Neural crest cell (in vitro differentiated cells): ENCODE measurements at regions not wholly inside any gene's neighbourhood (a gene's known extent, or its start where the extent isn't known, plus 50 kb on each side); places are given as distances from the start of the nearest gene placed in this dataset.

Experiments used
- DNase-seq: peaks from one replicate; pipeline ENCODE4 v3.0.0; 2021; ENCODE audit warnings: low read depth, mixed read lengths, low spot score
- H3K27ac Mint-ChIP-seq: one replicate; pipeline ENCODE4 v1.8.0; 2021; ENCODE audit warnings: mild to moderate bottlenecking, mixed read lengths; ENCODE audit not compliant: unreplicated experiment
- H3K27me3 Mint-ChIP-seq: 2 replicates; pipeline ENCODE4 v1.8.0; 2021; ENCODE audit warnings: low read depth, mild to moderate bottlenecking, mixed read lengths
- H3K36me3 Mint-ChIP-seq: 2 replicates; pipeline ENCODE4 v1.8.0; 2021; ENCODE audit warnings: low read depth, mild to moderate bottlenecking, mixed read lengths
- H3K4me1 Mint-ChIP-seq: 2 replicates; pipeline ENCODE4 v1.8.0; 2021; ENCODE audit warnings: mixed read lengths
- H3K4me3 Mint-ChIP-seq: one replicate; pipeline ENCODE4 v1.8.0; 2021; ENCODE audit warnings: mild to moderate bottlenecking, mixed read lengths
- H3K9me3 Mint-ChIP-seq: 2 replicates; pipeline ENCODE4 v1.8.0; 2021; ENCODE audit warnings: mixed read lengths
- TF ChIP-seq, protein P1 (sequence below): fragments of 200-600 bp; sonication (generic); conservative IDR thresholded peaks from 2 replicates; pipeline ENCODE4 v1.5.0; 2021; ENCODE audit warnings: antibody characterized with exemption, mild to moderate bottlenecking

DNA sequence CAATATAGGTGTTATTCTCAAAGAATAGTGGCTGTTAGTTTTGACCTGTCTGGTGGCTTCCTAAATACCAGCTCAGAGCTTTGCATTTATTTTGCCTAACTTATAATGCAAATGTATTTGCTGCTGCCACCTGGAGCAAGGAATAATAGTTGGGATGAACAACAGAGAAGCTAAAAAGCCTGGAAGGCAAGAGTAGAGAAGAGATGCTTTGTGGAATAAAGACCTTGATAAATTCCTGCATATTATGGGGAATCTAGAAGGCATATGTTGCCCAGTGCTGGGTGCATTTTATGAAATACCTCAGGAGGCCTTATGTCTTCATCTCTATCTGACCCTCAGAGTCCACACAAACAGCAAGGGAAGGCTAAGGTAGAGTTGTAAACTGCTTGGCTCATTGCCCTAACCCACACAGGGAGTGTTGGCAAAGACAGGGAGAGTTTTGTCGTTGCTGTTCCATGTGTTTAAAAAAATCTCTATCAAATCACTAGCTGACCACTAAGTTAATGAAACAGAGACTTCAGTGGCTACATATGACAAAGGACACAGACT, 53.7 kb upstream of the SCAF11 start:
- no peak for DNase-seq
- peaks cover 8% of the 10 kb centered on the region for H3K36me3 Mint-ChIP-seq
- H3K9me3 Mint-ChIP-seq, result peaks cover 7% of the 10 kb centered on the region
- H3K27ac Mint-ChIP-seq, result no peak overlapping the region
- TF ChIP-seq, protein P1, sequence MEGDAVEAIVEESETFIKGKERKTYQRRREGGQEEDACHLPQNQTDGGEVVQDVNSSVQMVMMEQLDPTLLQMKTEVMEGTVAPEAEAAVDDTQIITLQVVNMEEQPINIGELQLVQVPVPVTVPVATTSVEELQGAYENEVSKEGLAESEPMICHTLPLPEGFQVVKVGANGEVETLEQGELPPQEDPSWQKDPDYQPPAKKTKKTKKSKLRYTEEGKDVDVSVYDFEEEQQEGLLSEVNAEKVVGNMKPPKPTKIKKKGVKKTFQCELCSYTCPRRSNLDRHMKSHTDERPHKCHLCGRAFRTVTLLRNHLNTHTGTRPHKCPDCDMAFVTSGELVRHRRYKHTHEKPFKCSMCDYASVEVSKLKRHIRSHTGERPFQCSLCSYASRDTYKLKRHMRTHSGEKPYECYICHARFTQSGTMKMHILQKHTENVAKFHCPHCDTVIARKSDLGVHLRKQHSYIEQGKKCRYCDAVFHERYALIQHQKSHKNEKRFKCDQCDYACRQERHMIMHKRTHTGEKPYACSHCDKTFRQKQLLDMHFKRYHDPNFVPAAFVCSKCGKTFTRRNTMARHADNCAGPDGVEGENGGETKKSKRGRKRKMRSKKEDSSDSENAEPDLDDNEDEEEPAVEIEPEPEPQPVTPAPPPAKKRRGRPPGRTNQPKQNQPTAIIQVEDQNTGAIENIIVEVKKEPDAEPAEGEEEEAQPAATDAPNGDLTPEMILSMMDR, result no peak
- no peaks in the 10 kb centered on the region for H3K4me1 Mint-ChIP-seq
- no peak overlapping the region for H3K4me3 Mint-ChIP-seq
- no peaks in the 10 kb centered on the region for H3K27me3 Mint-ChIP-seq
